ENCODE measurements at regions not wholly inside any gene's neighbourhood (a gene's known extent, or its start where the extent isn't known, plus 50 kb on each side); places are given as distances from the start of the nearest gene placed in this dataset.

GRCh38 chr9:14439555-14439954, 125.6 kb upstream of the NFIB start:
- peaks cover 4% of the 10 kb centered on the region for H3K4me1 ChIP-seq (replicated peaks)
- WGBS = 98% methylated on average over 6 of the region's 6 CpGs
- intact Hi-C loops (cut with DNase I) = loop anchor here (10.0 kb wide), 1 partner anchor 1085 kb away; no protein-coding TSS in a partner anchor

DNA sequence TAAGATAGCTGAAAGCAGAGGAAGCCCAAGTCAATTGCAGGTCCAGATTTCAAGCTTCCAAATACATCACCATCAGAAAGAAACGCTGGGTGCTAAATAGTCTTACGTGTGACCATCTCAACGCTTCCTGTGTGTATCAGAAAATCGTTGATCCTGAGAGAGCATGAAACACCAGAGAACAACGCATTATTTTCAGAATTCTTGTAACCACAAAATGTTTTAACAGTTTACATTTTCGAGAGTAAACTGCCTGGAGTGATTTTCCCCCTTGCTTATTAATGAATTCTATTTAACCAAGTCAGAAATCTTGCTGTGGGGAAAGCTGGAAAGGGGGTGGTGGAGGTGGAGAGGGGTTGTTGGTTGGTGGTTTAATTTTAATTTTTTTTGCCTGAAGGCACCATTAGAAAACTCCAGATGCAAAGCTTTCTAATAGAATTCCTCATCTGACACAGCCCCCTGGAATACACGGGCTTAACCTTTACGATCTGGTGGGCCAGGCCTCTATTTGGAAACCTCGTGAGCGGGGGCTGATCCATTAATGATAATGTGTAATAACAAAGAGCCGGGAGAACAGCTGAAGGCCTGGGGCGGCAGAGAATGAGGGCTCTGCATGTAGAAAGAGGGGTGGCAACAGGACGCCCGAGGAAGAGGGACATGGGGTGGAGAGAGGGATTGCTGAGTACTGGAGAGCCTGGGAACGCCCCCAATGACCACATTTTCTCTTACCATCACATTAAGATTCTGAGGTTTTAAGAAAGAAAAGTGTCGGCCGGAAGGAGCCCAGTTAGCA, 124.5 kb upstream of the NFIB start:
- Histone ChIP-seq H3K27ac (no peak overlapping the region), H3K36me3 (no peaks in the 10 kb centered on the region), H3K9me3 (no peaks in the 10 kb centered on the region), H3K4me1 (replicated peaks) (peaks cover 4% of the 10 kb centered on the region), H3K4me3 (no peak overlapping the region), H3K27me3 (replicated peaks; ENCODE audit: insufficient read depth) (no peaks in the 10 kb centered on the region)
- DNase-seq (ENCODE audit: low spot score) = no peak
- TF ChIP-seq POLR2AphosphoS5 (IDR thresholded peaks at IDR 0.05) (no peak), CTCF (IDR thresholded peaks at IDR 0.05) (no peak), POLR2A (IDR thresholded peaks at IDR 0.05) (no peak)
- 63% methylated on average over 17 of the region's 17 CpGs for WGBS
- intact Hi-C loops (cut with DNase I) = loop anchor here (10.0 kb wide), 1 partner anchor 1084 kb away; no protein-coding TSS in a partner anchor

More at GRCh38 chr9:14439555-14439954, 125.6 kb upstream of the NFIB start:
- DNase-seq (ENCODE audit: low spot score) = no peak
- H3K9me3 ChIP-seq = no peaks in the 10 kb centered on the region
- no peak overlapping the region for H3K4me3 ChIP-seq
- no peaks in the 10 kb centered on the region for H3K27me3 ChIP-seq (replicated peaks; ENCODE audit: insufficient read depth)
- no peak overlapping the region for H3K27ac ChIP-seq
- H3K36me3 ChIP-seq = no peaks in the 10 kb centered on the region
- TF ChIP-seq CTCF (IDR thresholded peaks at IDR 0.05) (no peak), POLR2AphosphoS5 (IDR thresholded peaks at IDR 0.05) (no peak), POLR2A (IDR thresholded peaks at IDR 0.05) (no peak)

DNA sequence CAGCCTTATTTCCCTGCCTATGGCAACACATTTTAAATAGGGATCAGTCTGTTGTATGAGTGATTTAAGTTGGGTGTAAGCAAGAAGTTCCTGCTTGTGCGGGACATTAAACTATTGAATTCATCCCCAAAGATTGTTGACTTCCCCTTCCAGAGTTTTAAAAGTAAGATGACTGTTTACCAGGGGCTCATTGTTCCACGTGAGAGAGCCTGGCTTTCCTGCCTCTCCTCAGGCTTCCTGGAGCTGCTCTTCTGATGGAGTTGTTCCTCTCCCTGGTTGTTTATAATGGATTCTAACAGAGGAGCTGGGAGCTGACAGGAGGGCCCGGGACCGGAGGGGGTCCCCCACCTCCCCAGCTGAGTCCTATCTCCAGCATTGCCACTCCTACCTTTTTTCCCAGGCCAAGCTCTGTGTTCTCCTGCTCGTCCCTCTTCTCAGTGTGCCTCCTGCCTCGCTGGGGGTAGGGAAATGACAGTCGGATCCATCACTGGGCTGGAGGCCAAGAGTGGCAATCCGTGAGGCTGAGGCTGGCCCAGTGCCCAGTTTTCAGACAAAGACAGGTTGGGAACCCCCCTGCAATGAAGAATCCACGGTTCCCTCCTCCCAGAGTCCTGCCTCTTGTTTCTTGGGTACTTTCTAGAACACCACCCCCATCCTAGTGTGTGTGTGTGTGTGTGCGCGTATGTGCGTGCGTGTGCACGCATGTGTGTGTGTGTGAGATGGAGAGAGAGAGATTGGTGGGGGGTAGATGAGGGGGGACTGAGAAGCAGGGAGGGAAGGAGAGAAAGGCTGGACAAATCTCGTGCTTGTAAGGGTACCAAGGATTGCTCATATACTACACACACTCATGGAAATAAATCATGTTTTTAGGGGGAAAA, 123.7 kb upstream of the NFIB start:
- H3K4me3 ChIP-seq = no peak overlapping the region
- peak overlapping the region; percentile 28 to 47 for H3K27ac ChIP-seq
- DNase-seq (ENCODE audit: low spot score) = no peak
- WGBS = 26% methylated on average over 15 of the region's 15 CpGs
- no peaks in the 10 kb centered on the region for H3K27me3 ChIP-seq (replicated peaks; ENCODE audit: insufficient read depth)
- intact Hi-C loops (cut with DNase I) = loop anchor here (10.0 kb wide), 1 partner anchor 1083 kb away; no protein-coding TSS in a partner anchor
- H3K9me3 ChIP-seq = no peaks in the 10 kb centered on the region
- no peak for TF ChIP-seq CTCF (IDR thresholded peaks at IDR 0.05)
- peak; percentile 50 for TF ChIP-seq POLR2AphosphoS5 (IDR thresholded peaks at IDR 0.05)
- H3K4me1 ChIP-seq (replicated peaks) = peaks cover 4% of the 10 kb centered on the region
- no peaks in the 10 kb centered on the region for H3K36me3 ChIP-seq

DNA sequence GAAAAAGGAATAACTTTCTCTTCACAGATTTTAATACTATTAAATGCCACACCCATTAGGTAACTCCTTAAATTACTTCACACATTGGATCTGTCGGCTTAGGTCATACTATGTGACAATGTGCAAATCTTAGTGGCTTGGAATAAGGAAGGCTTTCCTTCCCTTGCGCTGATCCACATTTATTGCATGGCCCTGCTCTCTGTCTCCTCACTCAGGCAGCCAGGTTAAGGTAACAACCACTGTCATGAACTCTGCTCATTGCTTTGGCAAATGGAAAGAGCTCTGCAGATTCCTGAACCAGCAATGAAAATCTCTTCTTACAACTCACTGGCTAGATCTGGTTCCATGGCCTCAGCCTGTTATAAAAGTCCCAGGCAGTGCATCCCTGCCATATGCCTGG, 121.9 kb upstream of the NFIB start:
- no peaks in the 10 kb centered on the region for H3K36me3 ChIP-seq
- intact Hi-C loops (cut with DNase I) = loop anchor here (10.0 kb wide), 1 partner anchor 1081 kb away; no protein-coding TSS in a partner anchor
- 92% methylated on average over 2 of the region's 2 CpGs for WGBS
- H3K9me3 ChIP-seq = no peaks in the 10 kb centered on the region
- TF ChIP-seq CTCF (IDR thresholded peaks at IDR 0.05) (no peak), POLR2A (IDR thresholded peaks at IDR 0.05) (no peak), POLR2AphosphoS5 (IDR thresholded peaks at IDR 0.05) (no peak)
- H3K27ac ChIP-seq = no peak overlapping the region
- H3K4me1 ChIP-seq (replicated peaks) = peaks cover 4% of the 10 kb centered on the region
- no peak overlapping the region for H3K4me3 ChIP-seq
- H3K27me3 ChIP-seq (replicated peaks; ENCODE audit: insufficient read depth) = no peaks in the 10 kb centered on the region
- no peak for DNase-seq (ENCODE audit: low spot score)
